ENCODE measurements at regions not wholly inside any gene's neighbourhood (a gene's known extent, or its start where the extent isn't known, plus 50 kb on each side); places are given as distances from the start of the nearest gene placed in this dataset.

DNA sequence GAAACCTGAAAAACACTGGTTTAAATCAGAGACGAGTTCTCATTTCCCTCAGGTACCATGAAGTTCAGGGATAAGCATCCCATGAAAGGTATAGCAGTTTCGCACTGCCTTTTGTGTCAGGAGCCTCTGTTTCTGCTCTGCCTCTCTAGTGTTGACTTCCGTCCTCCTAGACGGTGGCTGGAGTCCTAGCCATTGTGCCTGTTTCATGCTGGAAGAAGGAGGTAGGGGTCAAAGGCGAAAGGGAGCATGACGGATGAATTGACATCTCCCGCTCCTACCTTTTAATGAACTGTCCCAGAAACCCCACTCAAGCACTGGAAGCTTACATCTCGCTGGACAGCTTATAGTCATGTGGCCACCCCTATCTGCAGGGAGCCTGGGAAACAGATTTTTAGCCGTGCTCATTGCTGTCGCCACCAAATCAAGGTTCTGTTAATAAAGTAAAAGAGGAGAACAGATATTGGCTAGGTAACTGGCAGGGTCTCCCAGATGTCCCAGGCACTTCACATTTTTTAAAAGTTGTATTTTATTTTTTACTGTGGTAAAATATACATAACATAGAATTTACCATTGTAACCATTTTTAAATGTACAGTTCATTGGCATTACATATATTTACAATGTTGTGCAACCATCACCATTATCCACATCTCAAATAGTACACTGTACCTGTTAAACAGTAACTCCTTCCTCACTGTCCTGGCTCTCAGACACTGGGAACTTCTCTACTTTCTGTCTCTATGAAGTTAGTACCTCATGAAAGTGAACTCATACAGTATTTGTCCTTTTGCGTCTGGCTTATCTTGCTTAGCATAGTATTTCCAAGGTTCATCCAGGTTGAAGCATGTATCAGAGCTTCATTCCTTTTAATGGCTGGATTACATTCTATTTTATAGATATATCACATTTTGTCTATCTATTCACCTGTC is 55.0 kb upstream of the CTLA4 start (continued):
- TF ChIP-seq KDM4B (CRISPR knock-in tag; IDR thresholded peaks at IDR 0.05) (no peak), SOX6 (IDR thresholded peaks at IDR 0.05) (no peak), SOX6 (CRISPR knock-in tag; IDR thresholded peaks at IDR 0.05) (peak; percentile 87), HNRNPL (IDR thresholded peaks at IDR 0.05; ENCODE audit: low read depth, low read length) (no peak), MTA3 (CRISPR knock-in tag; IDR thresholded peaks at IDR 0.05) (no peak), DMAP1 (CRISPR knock-in tag; IDR thresholded peaks at IDR 0.05) (no peak; the same call in 1 of the 2 replicates), ZNF292 (CRISPR knock-in tag; IDR thresholded peaks at IDR 0.05; ENCODE audit: borderline replicate concordance, low read depth) (no peak), ZFP37 (CRISPR knock-in tag; IDR thresholded peaks at IDR 0.05; ENCODE audit: borderline replicate concordance) (no peak), SNAPC2 (CRISPR knock-in tag; IDR thresholded peaks at IDR 0.05) (no peak), DPF2 (CRISPR knock-in tag; IDR thresholded peaks at IDR 0.05; ENCODE audit: borderline replicate concordance, low read depth) (peak; percentile 75; the same call in 1 of the 2 replicates), SALL2 (CRISPR knock-in tag; IDR thresholded peaks at IDR 0.05) (no peak), ZBTB7B (CRISPR knock-in tag; IDR thresholded peaks at IDR 0.05) (peak; percentile 46; the same call in 1 of the 2 replicates), ZFP36L1 (CRISPR knock-in tag; IDR thresholded peaks at IDR 0.05) (0 out of 2 replicates have a peak, but pooled peaks have one; percentile 59), TGIF2 (CRISPR knock-in tag; IDR thresholded peaks at IDR 0.05) (no peak), KLF6 (CRISPR knock-in tag; IDR thresholded peaks at IDR 0.05) (peak; percentile 40; the same call in 1 of the 2 replicates), MED1 (CRISPR knock-in tag; IDR thresholded peaks at IDR 0.05) (peak; percentile 89), HNRNPH1 (optimal IDR thresholded peaks at IDR 0.05; ENCODE audit: low read depth, low read length) (no peak)
- TF ChIP-seq, protein P1, sequence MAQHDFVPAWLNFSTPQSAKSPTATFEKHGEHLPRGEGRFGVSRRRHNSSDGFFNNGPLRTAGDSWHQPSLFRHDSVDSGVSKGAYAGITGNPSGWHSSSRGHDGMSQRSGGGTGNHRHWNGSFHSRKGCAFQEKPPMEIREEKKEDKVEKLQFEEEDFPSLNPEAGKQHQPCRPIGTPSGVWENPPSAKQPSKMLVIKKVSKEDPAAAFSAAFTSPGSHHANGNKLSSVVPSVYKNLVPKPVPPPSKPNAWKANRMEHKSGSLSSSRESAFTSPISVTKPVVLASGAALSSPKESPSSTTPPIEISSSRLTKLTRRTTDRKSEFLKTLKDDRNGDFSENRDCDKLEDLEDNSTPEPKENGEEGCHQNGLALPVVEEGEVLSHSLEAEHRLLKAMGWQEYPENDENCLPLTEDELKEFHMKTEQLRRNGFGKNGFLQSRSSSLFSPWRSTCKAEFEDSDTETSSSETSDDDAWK (CRISPR knock-in tag; IDR thresholded peaks at IDR 0.05), result no peak
- TF ChIP-seq, protein P2, sequence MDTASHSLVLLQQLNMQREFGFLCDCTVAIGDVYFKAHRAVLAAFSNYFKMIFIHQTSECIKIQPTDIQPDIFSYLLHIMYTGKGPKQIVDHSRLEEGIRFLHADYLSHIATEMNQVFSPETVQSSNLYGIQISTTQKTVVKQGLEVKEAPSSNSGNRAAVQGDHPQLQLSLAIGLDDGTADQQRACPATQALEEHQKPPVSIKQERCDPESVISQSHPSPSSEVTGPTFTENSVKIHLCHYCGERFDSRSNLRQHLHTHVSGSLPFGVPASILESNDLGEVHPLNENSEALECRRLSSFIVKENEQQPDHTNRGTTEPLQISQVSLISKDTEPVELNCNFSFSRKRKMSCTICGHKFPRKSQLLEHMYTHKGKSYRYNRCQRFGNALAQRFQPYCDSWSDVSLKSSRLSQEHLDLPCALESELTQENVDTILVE (CRISPR knock-in tag; IDR thresholded peaks at IDR 0.05), result no peak
- TF ChIP-seq, protein P3, sequence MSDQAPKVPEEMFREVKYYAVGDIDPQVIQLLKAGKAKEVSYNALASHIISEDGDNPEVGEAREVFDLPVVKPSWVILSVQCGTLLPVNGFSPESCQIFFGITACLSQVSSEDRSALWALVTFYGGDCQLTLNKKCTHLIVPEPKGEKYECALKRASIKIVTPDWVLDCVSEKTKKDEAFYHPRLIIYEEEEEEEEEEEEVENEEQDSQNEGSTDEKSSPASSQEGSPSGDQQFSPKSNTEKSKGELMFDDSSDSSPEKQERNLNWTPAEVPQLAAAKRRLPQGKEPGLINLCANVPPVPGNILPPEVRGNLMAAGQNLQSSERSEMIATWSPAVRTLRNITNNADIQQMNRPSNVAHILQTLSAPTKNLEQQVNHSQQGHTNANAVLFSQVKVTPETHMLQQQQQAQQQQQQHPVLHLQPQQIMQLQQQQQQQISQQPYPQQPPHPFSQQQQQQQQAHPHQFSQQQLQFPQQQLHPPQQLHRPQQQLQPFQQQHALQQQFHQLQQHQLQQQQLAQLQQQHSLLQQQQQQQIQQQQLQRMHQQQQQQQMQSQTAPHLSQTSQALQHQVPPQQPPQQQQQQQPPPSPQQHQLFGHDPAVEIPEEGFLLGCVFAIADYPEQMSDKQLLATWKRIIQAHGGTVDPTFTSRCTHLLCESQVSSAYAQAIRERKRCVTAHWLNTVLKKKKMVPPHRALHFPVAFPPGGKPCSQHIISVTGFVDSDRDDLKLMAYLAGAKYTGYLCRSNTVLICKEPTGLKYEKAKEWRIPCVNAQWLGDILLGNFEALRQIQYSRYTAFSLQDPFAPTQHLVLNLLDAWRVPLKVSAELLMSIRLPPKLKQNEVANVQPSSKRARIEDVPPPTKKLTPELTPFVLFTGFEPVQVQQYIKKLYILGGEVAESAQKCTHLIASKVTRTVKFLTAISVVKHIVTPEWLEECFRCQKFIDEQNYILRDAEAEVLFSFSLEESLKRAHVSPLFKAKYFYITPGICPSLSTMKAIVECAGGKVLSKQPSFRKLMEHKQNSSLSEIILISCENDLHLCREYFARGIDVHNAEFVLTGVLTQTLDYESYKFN (CRISPR knock-in tag; conservative IDR thresholded peaks at IDR 0.05), result peak; percentile 89
- TF ChIP-seq, protein P4, sequence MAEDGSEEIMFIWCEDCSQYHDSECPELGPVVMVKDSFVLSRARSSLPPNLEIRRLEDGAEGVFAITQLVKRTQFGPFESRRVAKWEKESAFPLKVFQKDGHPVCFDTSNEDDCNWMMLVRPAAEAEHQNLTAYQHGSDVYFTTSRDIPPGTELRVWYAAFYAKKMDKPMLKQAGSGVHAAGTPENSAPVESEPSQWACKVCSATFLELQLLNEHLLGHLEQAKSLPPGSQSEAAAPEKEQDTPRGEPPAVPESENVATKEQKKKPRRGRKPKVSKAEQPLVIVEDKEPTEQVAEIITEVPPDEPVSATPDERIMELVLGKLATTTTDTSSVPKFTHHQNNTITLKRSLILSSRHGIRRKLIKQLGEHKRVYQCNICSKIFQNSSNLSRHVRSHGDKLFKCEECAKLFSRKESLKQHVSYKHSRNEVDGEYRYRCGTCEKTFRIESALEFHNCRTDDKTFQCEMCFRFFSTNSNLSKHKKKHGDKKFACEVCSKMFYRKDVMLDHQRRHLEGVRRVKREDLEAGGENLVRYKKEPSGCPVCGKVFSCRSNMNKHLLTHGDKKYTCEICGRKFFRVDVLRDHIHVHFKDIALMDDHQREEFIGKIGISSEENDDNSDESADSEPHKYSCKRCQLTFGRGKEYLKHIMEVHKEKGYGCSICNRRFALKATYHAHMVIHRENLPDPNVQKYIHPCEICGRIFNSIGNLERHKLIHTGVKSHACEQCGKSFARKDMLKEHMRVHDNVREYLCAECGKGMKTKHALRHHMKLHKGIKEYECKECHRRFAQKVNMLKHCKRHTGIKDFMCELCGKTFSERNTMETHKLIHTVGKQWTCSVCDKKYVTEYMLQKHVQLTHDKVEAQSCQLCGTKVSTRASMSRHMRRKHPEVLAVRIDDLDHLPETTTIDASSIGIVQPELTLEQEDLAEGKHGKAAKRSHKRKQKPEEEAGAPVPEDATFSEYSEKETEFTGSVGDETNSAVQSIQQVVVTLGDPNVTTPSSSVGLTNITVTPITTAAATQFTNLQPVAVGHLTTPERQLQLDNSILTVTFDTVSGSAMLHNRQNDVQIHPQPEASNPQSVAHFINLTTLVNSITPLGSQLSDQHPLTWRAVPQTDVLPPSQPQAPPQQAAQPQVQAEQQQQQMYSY (CRISPR knock-in tag; IDR thresholded peaks at IDR 0.05), result peak; percentile 24; the same call in 1 of the 2 replicates

Measured in HepG2 (cell line).